IMR-90 (cell line): ENCODE measurements at regions not wholly inside any gene's neighbourhood (a gene's known extent, or its start where the extent isn't known, plus 50 kb on each side); places are given as distances from the start of the nearest gene placed in this dataset.

ENCODE experiments used
- ATAC-seq: fragments of 200-7000 bp; cut with Tn5 transposase; 2 replicates; pipeline ENCODE4 v1.9.1; 2020; ENCODE audit warnings: low read depth, mild to moderate bottlenecking, moderate library complexity
- BruUV-seq: library from RNA; stranded (reverse); fragments of 400-500 nt; replicated peaks from 2 replicates; lab custom pipeline; 2021; lab: Mats Ljungman, UMichigan
- CTCF ChIA-PET: fragments of 300-600 bp; formaldehyde crosslinking; extraction: SDS; loops from one replicate; lab custom pipeline; 2021; ENCODE audit warnings: antibody characterized with exemption; lab: Yijun Ruan, JAX
- POLR2A ChIA-PET: fragments of 300-600 bp; sonication (Branson Sonifier 250); formaldehyde crosslinking; loops from one replicate; lab custom pipeline; 2022; ENCODE audit warnings: antibody characterized with exemption; ENCODE audit not compliant: unreplicated experiment; lab: Charles Lee
- DNase-seq: peaks from one replicate; pipeline ENCODE4 v3.0.0; 2013
- H2AFZ ChIP-seq: replicated peaks from 2 replicates; pipeline ENCODE3; 2013; ENCODE audit warnings: low read length, mild to moderate bottlenecking; ENCODE audit not compliant: poor library complexity
- H2AK5ac ChIP-seq: 2 replicates; pipeline ENCODE4 v1.6.1; 2013; ENCODE audit warnings: low read depth, low read length, inconsistent platforms
- H2AK9ac ChIP-seq: replicated peaks from 2 replicates; pipeline ENCODE3; 2013; ENCODE audit warnings: mild to moderate bottlenecking, low read depth, low read length, moderate library complexity; ENCODE audit not compliant: poor library complexity
- H2BK120ac ChIP-seq: 2 replicates; pipeline ENCODE4 v1.6.1; 2013; ENCODE audit warnings: low read depth, low read length, inconsistent platforms
- H2BK15ac ChIP-seq: 3 replicates; pipeline ENCODE4 v1.6.1; 2013; ENCODE audit warnings: low read depth, low read length, inconsistent platforms
- H2BK20ac ChIP-seq: 2 replicates; pipeline ENCODE4 v1.6.1; 2013; ENCODE audit warnings: low read depth, mild to moderate bottlenecking, inconsistent platforms, low read length, moderate library complexity
- H2BK5ac ChIP-seq: 2 replicates; pipeline ENCODE4 v1.6.1; 2013; ENCODE audit warnings: mild to moderate bottlenecking, low read depth, low read length, inconsistent platforms; ENCODE audit not compliant: poor library complexity, severe bottlenecking
- H3K14ac ChIP-seq: replicated peaks from 2 replicates; pipeline ENCODE4 v1.6.1; 2013; ENCODE audit warnings: low read depth, low read length, inconsistent platforms
- H3K18ac ChIP-seq: 2 replicates; pipeline ENCODE4 v1.6.1; 2013; ENCODE audit warnings: low read depth, low read length, control low read depth
- H3K23ac ChIP-seq: 2 replicates; pipeline ENCODE4 v1.6.1; 2013; ENCODE audit warnings: low read depth, low read length, inconsistent platforms
- H3K27ac ChIP-seq: 2 replicates; pipeline ENCODE4 v1.5.1; 2013; ENCODE audit warnings: mild to moderate bottlenecking, control low read depth, low read length; ENCODE audit not compliant: insufficient read depth
- H3K27me3 ChIP-seq: 2 replicates; pipeline ENCODE4 v1.6.1; 2013; ENCODE audit warnings: low read length; ENCODE audit not compliant: control insufficient read depth, insufficient read depth
- H3K36me3 ChIP-seq: 2 replicates; pipeline ENCODE4 v1.6.1; 2013; ENCODE audit warnings: low read length, mixed read lengths; ENCODE audit not compliant: control insufficient read depth, insufficient read depth
- H3K4ac ChIP-seq: 2 replicates; pipeline ENCODE4 v1.6.1; 2013; ENCODE audit warnings: low read depth, low read length, inconsistent platforms
- H3K4me1 ChIP-seq: 2 replicates; pipeline ENCODE4 v1.6.1; 2013; ENCODE audit warnings: low read length, mixed read lengths; ENCODE audit not compliant: control insufficient read depth, insufficient read depth
- H3K4me2 ChIP-seq: 2 replicates; pipeline ENCODE4 v1.6.1; 2013; ENCODE audit warnings: low read depth, mild to moderate bottlenecking, control low read depth, low read length, moderate library complexity
- H3K4me3 ChIP-seq: 2 replicates; pipeline ENCODE4 v1.5.1; 2013; ENCODE audit warnings: low read depth, mild to moderate bottlenecking, control low read depth, low read length, moderate library complexity; ENCODE audit not compliant: insufficient read depth
- H3K56ac ChIP-seq: 2 replicates; pipeline ENCODE4 v1.6.1; 2013; ENCODE audit warnings: low read length, inconsistent platforms; ENCODE audit not compliant: insufficient read depth; ENCODE audit errors: extremely low read depth
- H3K79me1 ChIP-seq, 2 experiments: 2 replicates each; pipeline ENCODE4 v1.6.1; 2013; ENCODE audit warnings: low read length in 2 of 2, inconsistent platforms in 1 of 2, low read depth in 1 of 2
- H3K9ac ChIP-seq: 2 replicates; pipeline ENCODE4 v1.6.1; 2013; ENCODE audit warnings: low read depth, low read length, control low read depth
- H3K9me1 ChIP-seq: 2 replicates; pipeline ENCODE4 v1.6.1; 2013; ENCODE audit warnings: low read length, inconsistent platforms; ENCODE audit not compliant: insufficient read depth
- H3K9me3 ChIP-seq: 2 replicates; pipeline ENCODE4 v1.6.1; 2013; ENCODE audit warnings: low read length; ENCODE audit not compliant: control insufficient read depth, insufficient read depth
- H4K20me1 ChIP-seq: 2 replicates; pipeline ENCODE4 v1.6.1; 2013; ENCODE audit warnings: low read length, inconsistent platforms; ENCODE audit not compliant: insufficient read depth
- H4K5ac ChIP-seq: 2 replicates; pipeline ENCODE4 v1.6.1; 2013; ENCODE audit warnings: mild to moderate bottlenecking, low read depth, low read length, control low read depth
- H4K8ac ChIP-seq, 2 experiments: 2 replicates each; pipeline ENCODE4 v1.6.1; 2013; ENCODE audit warnings: low read depth in 2 of 2, low read length in 2 of 2, control low read depth in 1 of 2, inconsistent platforms in 1 of 2
- H4K91ac ChIP-seq: 2 replicates; pipeline ENCODE4 v1.6.1; 2013; ENCODE audit warnings: low read depth, low read length, inconsistent platforms; ENCODE audit not compliant: insufficient read depth
- BHLHE40 ChIP-seq: fragments of 150-350 bp; IDR thresholded peaks from 2 replicates; pipeline ENCODE4 v1.6.1; 2016; ENCODE audit warnings: mild to moderate bottlenecking, low read depth, low read length
- CEBPB ChIP-seq: IDR thresholded peaks from 2 replicates; pipeline ENCODE4 v1.6.1; 2012; ENCODE audit warnings: low read depth, low read length, improper control_type of control experiment
- FOS ChIP-seq: fragments of 150-350 bp; IDR thresholded peaks from 2 replicates; pipeline ENCODE4 v1.6.1; 2016; ENCODE audit warnings: low read depth, low read length
- MAFK ChIP-seq: IDR thresholded peaks from 2 replicates; pipeline ENCODE4 v1.6.1; 2012; ENCODE audit warnings: low read depth, low read length, improper control_type of control experiment
- MAZ ChIP-seq: IDR thresholded peaks from 2 replicates; pipeline ENCODE4 v1.6.1; 2012; ENCODE audit warnings: low read depth, mild to moderate bottlenecking, low read length, improper control_type of control experiment, moderate library complexity, borderline replicate concordance
- NFE2L2 ChIP-seq: fragments of 150-350 bp; IDR thresholded peaks from 2 replicates; pipeline ENCODE4 v1.6.1; 2016; ENCODE audit warnings: low read depth, mild to moderate bottlenecking, low read length
- POLR2A ChIP-seq: IDR thresholded peaks from 2 replicates; pipeline ENCODE4 v1.6.1; 2012; ENCODE audit warnings: mild to moderate bottlenecking, low read depth, low read length
- RCOR1 ChIP-seq: IDR thresholded peaks from 2 replicates; pipeline ENCODE4 v1.6.1; 2012; ENCODE audit warnings: mild to moderate bottlenecking, low read length, improper control_type of control experiment; ENCODE audit not compliant: insufficient replicate concordance
- SMC3 ChIP-seq: fragments of 150-350 bp; IDR thresholded peaks from 2 replicates; pipeline ENCODE4 v1.6.1; 2016; ENCODE audit warnings: low read depth, mild to moderate bottlenecking, antibody characterized with exemption, low read length, moderate library complexity
- WGBS, 2 experiments: methylation state at CpG; one replicate each; pipeline versions ENCODE4 v1.1.5 to v1.1.7; 2013; ENCODE audit warnings: missing lambda C conversion rate in 2 of 2; ENCODE audit not compliant: insufficient read length in 1 of 2; ENCODE audit errors: extremely low coverage in 2 of 2; 5-methylcytosine and 5-hydroxymethylcytosine counted together
- dilution Hi-C: fragments of 300-500 bp; cut with HindIII; formaldehyde crosslinking; loops from one replicate; pipeline ENCODE4 v1.14.3; 2018; ENCODE audit warnings: low sequenced_read_pairs; ENCODE audit not compliant: unreplicated experiment
- in situ Hi-C: fragments of 300-500 bp; cut with MboI; formaldehyde crosslinking; loops from 3 replicates; pipeline ENCODE4 v1.14.3; 2019; ENCODE audit warnings: low sequenced_read_pairs, inconsistent platforms, mixed read lengths
- intact Hi-C: fragments of 100-400 bp; cut with micrococcal nuclease; formaldehyde crosslinking; loops from 2 replicates; pipeline ENCODE4 v1.10.0; 2022
- TF ChIP-seq, protein P1 (sequence below): conservative IDR thresholded peaks from 2 replicates; pipeline ENCODE4 v1.5.1; 2012; ENCODE audit warnings: mild to moderate bottlenecking, low read depth, low read length, improper control_type of control experiment
- TF ChIP-seq, protein P2 (sequence below): fragments of 150-350 bp; IDR thresholded peaks from 2 replicates; pipeline ENCODE4 v1.6.1; 2016; ENCODE audit warnings: low read depth, mild to moderate bottlenecking, low read length, moderate library complexity, borderline replicate concordance

DNA sequence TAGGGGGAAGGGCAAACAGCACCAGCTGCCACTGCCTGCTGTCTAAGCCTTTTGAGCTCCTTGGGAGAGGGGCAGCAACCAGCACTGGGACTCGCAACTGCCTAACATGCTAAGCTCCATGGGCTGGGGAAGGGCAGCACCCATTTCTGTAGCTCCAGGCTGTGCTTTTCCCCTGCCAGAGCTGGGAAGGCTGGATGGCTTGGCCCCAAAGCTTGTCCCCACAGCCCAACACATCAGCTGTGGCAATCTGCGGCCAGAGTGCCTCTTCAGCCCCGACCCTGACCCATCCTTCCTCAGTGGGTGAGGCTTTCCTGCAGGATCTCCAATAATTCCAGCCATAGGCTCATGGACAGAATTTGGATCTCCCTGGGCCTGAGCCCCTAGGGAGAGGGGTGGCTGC, 551.3 kb downstream of the TMEM135 start:
- no peak for DNase-seq
- Histone ChIP-seq H3K4ac (no peak overlapping the region), H2BK5ac (no peak overlapping the region), H3K14ac (no peak overlapping the region), H3K9me3 (peaks cover 3% of the 10 kb centered on the region; the same call in 1 of the 2 replicates), H2AK9ac (no peak overlapping the region), H2AK5ac (no peak overlapping the region), H4K91ac (no peak overlapping the region), H3K36me3 (no peaks in the 10 kb centered on the region), H3K4me3 (no peak overlapping the region), H4K20me1 (no peaks in the 10 kb centered on the region), H2AFZ (no peak overlapping the region), H3K4me1 (no peaks in the 10 kb centered on the region), H3K79me1 (no peaks in the 10 kb centered on the region), H2BK20ac (no peak overlapping the region), H3K18ac (no peak overlapping the region), H3K23ac (no peak overlapping the region), H3K9ac (no peak overlapping the region), H3K9me1 (no peaks in the 10 kb centered on the region), H3K27me3 (no peaks in the 10 kb centered on the region), H3K4me2 (no peak overlapping the region), H4K5ac (no peak overlapping the region), H2BK15ac (no peak overlapping the region), H3K56ac (no peak overlapping the region), H4K8ac (no peak overlapping the region), H3K27ac (no peak overlapping the region), H2BK120ac (no peak overlapping the region)
- ATAC-seq, result no peak
- TF ChIP-seq, protein P1, sequence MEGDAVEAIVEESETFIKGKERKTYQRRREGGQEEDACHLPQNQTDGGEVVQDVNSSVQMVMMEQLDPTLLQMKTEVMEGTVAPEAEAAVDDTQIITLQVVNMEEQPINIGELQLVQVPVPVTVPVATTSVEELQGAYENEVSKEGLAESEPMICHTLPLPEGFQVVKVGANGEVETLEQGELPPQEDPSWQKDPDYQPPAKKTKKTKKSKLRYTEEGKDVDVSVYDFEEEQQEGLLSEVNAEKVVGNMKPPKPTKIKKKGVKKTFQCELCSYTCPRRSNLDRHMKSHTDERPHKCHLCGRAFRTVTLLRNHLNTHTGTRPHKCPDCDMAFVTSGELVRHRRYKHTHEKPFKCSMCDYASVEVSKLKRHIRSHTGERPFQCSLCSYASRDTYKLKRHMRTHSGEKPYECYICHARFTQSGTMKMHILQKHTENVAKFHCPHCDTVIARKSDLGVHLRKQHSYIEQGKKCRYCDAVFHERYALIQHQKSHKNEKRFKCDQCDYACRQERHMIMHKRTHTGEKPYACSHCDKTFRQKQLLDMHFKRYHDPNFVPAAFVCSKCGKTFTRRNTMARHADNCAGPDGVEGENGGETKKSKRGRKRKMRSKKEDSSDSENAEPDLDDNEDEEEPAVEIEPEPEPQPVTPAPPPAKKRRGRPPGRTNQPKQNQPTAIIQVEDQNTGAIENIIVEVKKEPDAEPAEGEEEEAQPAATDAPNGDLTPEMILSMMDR, result no peak
- TF ChIP-seq BHLHE40 (no peak), FOS (no peak), RCOR1 (no peak), POLR2A (no peak), MAFK (no peak), CEBPB (no peak), SMC3 (no peak), NFE2L2 (no peak), MAZ (no peak)
- TF ChIP-seq, protein P2, sequence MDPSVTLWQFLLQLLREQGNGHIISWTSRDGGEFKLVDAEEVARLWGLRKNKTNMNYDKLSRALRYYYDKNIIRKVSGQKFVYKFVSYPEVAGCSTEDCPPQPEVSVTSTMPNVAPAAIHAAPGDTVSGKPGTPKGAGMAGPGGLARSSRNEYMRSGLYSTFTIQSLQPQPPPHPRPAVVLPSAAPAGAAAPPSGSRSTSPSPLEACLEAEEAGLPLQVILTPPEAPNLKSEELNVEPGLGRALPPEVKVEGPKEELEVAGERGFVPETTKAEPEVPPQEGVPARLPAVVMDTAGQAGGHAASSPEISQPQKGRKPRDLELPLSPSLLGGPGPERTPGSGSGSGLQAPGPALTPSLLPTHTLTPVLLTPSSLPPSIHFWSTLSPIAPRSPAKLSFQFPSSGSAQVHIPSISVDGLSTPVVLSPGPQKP, result no peak
- dilution Hi-C loops (no loop called here), in situ Hi-C loops (no loop called here), intact Hi-C loops (no loop called here)
- no TSS peak for BruUV-seq
- CTCF ChIA-PET, result no interaction called here
- 63% methylated on average over 2 of the region's 3 CpGs; no CpG with 5 or more reads in 1 of the 2 experiments for WGBS, 2 experiments
- POLR2A ChIA-PET, result no interaction called here
